IPS DF 6.9 (cell line): ENCODE measurements at regions not wholly inside any gene's neighbourhood (a gene's known extent, or its start where the extent isn't known, plus 50 kb on each side); places are given as distances from the start of the nearest gene placed in this dataset.
"Not testable (repeated sequence)": the region's sequence is repeated elsewhere in the genome, so short reads cannot be mapped to it uniquely, and the experiment has no call there.

Experiments used
- DNase-seq: peaks from one replicate; pipeline ENCODE4 v3.0.0-alpha.2; 2013; ENCODE audit warnings: low read depth, low spot score
- H3K27ac ChIP-seq: one replicate; pipeline ENCODE4 v1.5.1; 2013; ENCODE audit warnings: low read length, control low read depth
- H3K27me3 ChIP-seq: 2 replicates; pipeline ENCODE4 v1.6.1; 2013; ENCODE audit warnings: mild to moderate bottlenecking, low read length; ENCODE audit not compliant: control insufficient read depth, insufficient read depth
- H3K36me3 ChIP-seq: 2 replicates; pipeline ENCODE4 v1.6.1; 2013; ENCODE audit warnings: low read length; ENCODE audit not compliant: control insufficient read depth, insufficient read depth
- H3K4me1 ChIP-seq: 2 replicates; pipeline ENCODE4 v1.6.1; 2013; ENCODE audit warnings: low read length; ENCODE audit not compliant: control insufficient read depth, insufficient read depth
- H3K4me3 ChIP-seq: 2 replicates; pipeline ENCODE4 v1.5.1; 2013; ENCODE audit warnings: mild to moderate bottlenecking, low read length
- H3K9me3 ChIP-seq: 2 replicates; pipeline ENCODE4 v1.6.1; 2013; ENCODE audit warnings: low read length, inconsistent platforms; ENCODE audit not compliant: control insufficient read depth, insufficient read depth
- WGBS: extraction: QIAGEN DNeasy Blood & Tissue Kit; methylation state at CpG from one replicate; pipeline ENCODE4 v1.1.7; 2013; ENCODE audit warnings: mixed read lengths, missing lambda C conversion rate; ENCODE audit not compliant: insufficient read length, insufficient coverage; 5-methylcytosine and 5-hydroxymethylcytosine counted together

DNA sequence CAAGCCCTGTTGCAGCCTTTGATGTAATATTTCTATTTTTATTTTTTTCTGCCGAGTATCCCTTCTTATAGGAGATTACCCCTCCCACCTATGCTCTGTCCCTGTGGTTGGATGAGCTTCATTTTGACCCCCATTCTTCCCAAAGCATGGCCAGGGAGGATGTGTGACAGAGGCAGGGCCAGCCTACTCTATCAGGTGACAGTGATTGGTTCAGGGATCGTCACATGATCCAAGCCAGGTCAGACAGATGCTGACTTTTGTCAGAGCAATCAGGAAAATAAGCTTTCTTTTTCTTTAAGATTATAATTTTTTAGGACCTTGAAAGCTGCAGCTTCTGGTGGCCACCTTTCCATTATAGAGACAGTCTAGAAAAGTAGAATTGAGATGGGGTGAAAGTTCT lies 314.3 kb downstream of the NUP35 start:
- H3K4me3 ChIP-seq = no peak overlapping the region
- no CpG with 5 or more reads among the region's 2 CpGs for WGBS
- H3K36me3 ChIP-seq = no peaks in the 10 kb centered on the region
- H3K27me3 ChIP-seq = no peaks in the 10 kb centered on the region
- H3K9me3 ChIP-seq = no peaks in the 10 kb centered on the region
- H3K27ac ChIP-seq = no peak overlapping the region
- H3K4me1 ChIP-seq = peaks cover 2% of the 10 kb centered on the region; the same call in 1 of the 2 replicates
- no peak for DNase-seq

DNA sequence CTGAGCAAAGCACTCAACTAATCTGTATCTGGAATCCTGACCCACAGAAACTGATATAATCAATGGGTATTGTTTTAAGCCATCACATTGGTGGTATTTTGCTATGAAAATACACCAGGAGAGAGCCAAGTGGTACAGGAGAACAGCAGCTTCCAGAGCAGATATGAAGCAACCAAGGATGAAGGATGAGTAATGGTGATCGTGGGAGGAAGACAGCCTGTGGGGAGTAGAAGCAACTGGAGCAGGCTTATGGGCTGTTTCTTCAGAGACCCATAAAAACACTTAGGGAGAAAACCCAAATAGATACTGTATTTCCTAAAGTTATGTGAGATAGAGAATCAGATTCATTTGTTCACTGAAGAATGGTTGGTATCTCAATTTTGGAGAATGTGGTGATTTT lies 330.8 kb downstream of the NUP35 start:
- WGBS = no CpG with 5 or more reads among the region's 1 CpG
- Histone ChIP-seq H3K27me3 (no peaks in the 10 kb centered on the region), H3K9me3 (no peaks in the 10 kb centered on the region), H3K27ac (no peak overlapping the region), H3K36me3 (no peaks in the 10 kb centered on the region), H3K4me1 (no peaks in the 10 kb centered on the region), H3K4me3 (no peak overlapping the region)
- no peak for DNase-seq

GRCh38 chr2:183456177-183456576 lies 331.9 kb downstream of the NUP35 start:
- H3K27ac ChIP-seq = no peak overlapping the region
- H3K27me3 ChIP-seq = no peaks in the 10 kb centered on the region
- WGBS = no CpG with 5 or more reads among the region's 4 CpGs
- no peaks in the 10 kb centered on the region for H3K9me3 ChIP-seq
- H3K36me3 ChIP-seq = no peaks in the 10 kb centered on the region
- no peak for DNase-seq
- H3K4me3 ChIP-seq = no peak overlapping the region
- H3K4me1 ChIP-seq = no peaks in the 10 kb centered on the region

GRCh38 chr2:183458460-183458859 lies 334.2 kb downstream of the NUP35 start:
- Histone ChIP-seq H3K27me3 (no peaks in the 10 kb centered on the region), H3K4me3 (no peak overlapping the region), H3K4me1 (no peaks in the 10 kb centered on the region), H3K9me3 (no peaks in the 10 kb centered on the region), H3K27ac (no peak overlapping the region), H3K36me3 (no peaks in the 10 kb centered on the region)
- no peak for DNase-seq
- no CpG with 5 or more reads among the region's 3 CpGs for WGBS

DNA sequence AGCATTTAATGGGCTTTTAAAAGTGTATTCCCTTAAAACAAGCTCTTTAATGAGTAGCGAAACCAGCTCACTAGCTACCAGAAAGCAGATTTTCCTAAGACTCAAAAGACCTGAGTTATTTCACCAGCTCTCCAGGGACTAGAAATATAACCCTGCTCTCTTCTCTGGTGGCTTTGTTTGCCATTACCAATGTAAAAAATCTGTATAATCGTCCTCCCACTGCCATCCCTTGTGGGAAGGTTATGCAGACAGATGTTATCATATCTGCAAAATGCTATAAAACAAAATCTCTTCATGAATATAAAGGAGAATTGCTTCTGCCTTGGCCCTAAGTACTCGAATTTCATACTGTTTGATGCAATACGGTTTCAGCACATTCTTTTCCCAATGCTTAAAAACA lies 335.2 kb downstream of the NUP35 start:
- no peaks in the 10 kb centered on the region for H3K36me3 ChIP-seq
- H3K9me3 ChIP-seq = no peaks in the 10 kb centered on the region
- no peak overlapping the region for H3K4me3 ChIP-seq
- no peaks in the 10 kb centered on the region for H3K4me1 ChIP-seq
- H3K27ac ChIP-seq = no peak overlapping the region
- no peaks in the 10 kb centered on the region for H3K27me3 ChIP-seq
- no CpG with 5 or more reads among the region's 4 CpGs for WGBS
- DNase-seq = no peak

DNA sequence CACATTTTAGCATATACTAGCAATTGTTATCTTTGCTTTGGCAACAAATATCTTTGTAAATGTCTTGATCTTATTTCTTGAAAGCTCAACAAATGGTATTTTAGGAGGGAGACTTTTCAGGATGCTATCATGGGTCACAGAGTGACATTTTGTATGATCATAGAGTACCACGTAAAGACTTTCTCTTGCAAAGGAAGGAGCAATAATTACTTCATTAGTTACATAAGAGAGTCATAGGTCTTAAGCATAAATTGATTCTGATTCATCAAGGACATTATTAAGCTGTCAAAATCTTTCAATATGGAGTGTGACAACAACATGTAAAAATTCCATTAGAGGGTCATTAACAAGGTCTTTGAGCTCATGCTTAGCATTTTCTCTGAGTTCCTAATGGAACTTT lies 339.6 kb downstream of the NUP35 start:
- no peaks in the 10 kb centered on the region for H3K36me3 ChIP-seq
- DNase-seq = no peak
- H3K9me3 ChIP-seq = no peaks in the 10 kb centered on the region
- H3K27ac ChIP-seq = no peak overlapping the region
- no peaks in the 10 kb centered on the region for H3K4me1 ChIP-seq
- no peak overlapping the region for H3K4me3 ChIP-seq
- H3K27me3 ChIP-seq = no peaks in the 10 kb centered on the region
- WGBS = no CpG with 5 or more reads among the region's 1 CpG

GRCh38 chr2:183465048-183465447 lies 340.8 kb downstream of the NUP35 start:
- H3K27me3 ChIP-seq = no peaks in the 10 kb centered on the region

DNA sequence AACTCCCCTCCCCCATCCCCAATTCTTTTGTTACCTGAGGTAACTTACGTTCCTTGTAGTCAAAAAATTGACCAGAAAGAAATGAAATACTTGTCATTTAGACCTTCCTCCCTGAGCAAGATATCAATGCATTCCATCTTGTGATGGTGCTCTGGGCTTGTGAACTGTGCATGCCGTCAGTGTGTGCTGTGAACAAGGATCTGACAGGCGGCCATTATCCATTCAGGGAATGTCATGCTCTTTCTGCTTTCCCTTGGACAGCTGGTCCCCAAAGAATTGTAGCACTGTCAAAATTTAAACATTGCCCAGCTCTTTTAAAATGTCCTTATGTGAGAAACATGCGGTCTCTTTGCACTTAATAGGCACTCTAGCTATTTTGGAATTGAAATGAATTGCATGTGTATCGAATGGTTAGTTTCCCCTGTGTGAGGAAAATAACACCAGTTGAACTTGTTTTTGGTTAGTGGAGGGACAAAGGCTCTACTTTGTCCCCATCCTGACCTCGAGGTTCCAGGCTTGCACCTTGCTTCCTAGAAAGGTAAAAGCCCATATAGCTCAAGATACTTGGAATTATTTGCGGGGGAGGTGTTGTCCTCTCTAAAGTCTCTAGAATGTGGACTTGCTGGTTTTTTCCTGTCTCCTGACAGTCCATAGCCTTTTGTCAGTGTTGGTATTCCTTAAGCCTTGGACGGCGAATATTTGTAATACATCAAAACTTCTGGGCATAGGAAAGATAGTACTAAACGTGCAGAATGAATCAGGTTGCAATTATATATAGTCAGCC lies 350.9 kb downstream of the NUP35 start:
- no peak overlapping the region for H3K27ac ChIP-seq
- DNase-seq = no peak
- no peaks in the 10 kb centered on the region for H3K4me1 ChIP-seq
- no peaks in the 10 kb centered on the region for H3K9me3 ChIP-seq
- no CpG with 5 or more reads among the region's 10 CpGs for WGBS
- no peaks in the 10 kb centered on the region for H3K36me3 ChIP-seq
- H3K4me3 ChIP-seq = no peak overlapping the region
- H3K27me3 ChIP-seq = no peaks in the 10 kb centered on the region

More at GRCh38 chr2:183465048-183465447, 340.8 kb downstream of the NUP35 start:
- Histone ChIP-seq H3K4me3 (no peak overlapping the region), H3K36me3 (no peaks in the 10 kb centered on the region), H3K9me3 (no peaks in the 10 kb centered on the region), H3K4me1 (no peaks in the 10 kb centered on the region), H3K27ac (no peak overlapping the region)
- no peak for DNase-seq

GRCh38 chr2:183476490-183476889 lies 352.2 kb downstream of the NUP35 start:
- no peaks in the 10 kb centered on the region for H3K27me3 ChIP-seq
- no peak overlapping the region for H3K4me3 ChIP-seq
- H3K36me3 ChIP-seq = no peaks in the 10 kb centered on the region
- no peak for DNase-seq
- H3K4me1 ChIP-seq = no peaks in the 10 kb centered on the region
- no peaks in the 10 kb centered on the region for H3K9me3 ChIP-seq
- H3K27ac ChIP-seq = no peak overlapping the region

GRCh38 chr2:183477296-183477695 lies 353.1 kb downstream of the NUP35 start:
- no peaks in the 10 kb centered on the region for H3K27me3 ChIP-seq
- H3K4me3 ChIP-seq = no peak overlapping the region
- DNase-seq = no peak
- H3K36me3 ChIP-seq = no peaks in the 10 kb centered on the region
- H3K27ac ChIP-seq = no peak overlapping the region
- H3K4me1 ChIP-seq = no peaks in the 10 kb centered on the region
- no peaks in the 10 kb centered on the region for H3K9me3 ChIP-seq
- no CpG with 5 or more reads among the region's 2 CpGs for WGBS

- H3K36me3 ChIP-seq, H3K4me1 ChIP-seq, H3K9me3 ChIP-seq, H3K27me3 ChIP-seq, H3K27ac ChIP-seq, H3K4me3 ChIP-seq, DNase-seq: not testable (repeated sequence)
- no CpG with 5 or more reads among the region's 39 CpGs for WGBS
Observed at GRCh38 chr2:183478941-183479595, 354.8 kb downstream of the NUP35 start.
